ENCODE measurements at regions not wholly inside any gene's neighbourhood (a gene's known extent, or its start where the extent isn't known, plus 50 kb on each side); places are given as distances from the start of the nearest gene placed in this dataset.

- no peak for DNase-seq (ENCODE audit: low read depth in 2 of 3, low spot score in 1 of 3)
These were observed 91.1 kb upstream of the PLPPR1 start for GRCh38 chr9:100937382-100937781.

- no peak for DNase-seq (ENCODE audit: low read depth in 2 of 3, low spot score in 1 of 3)
These were observed 90.0 kb upstream of the PLPPR1 start for GRCh38 chr9:100938507-100938906.

DNA sequence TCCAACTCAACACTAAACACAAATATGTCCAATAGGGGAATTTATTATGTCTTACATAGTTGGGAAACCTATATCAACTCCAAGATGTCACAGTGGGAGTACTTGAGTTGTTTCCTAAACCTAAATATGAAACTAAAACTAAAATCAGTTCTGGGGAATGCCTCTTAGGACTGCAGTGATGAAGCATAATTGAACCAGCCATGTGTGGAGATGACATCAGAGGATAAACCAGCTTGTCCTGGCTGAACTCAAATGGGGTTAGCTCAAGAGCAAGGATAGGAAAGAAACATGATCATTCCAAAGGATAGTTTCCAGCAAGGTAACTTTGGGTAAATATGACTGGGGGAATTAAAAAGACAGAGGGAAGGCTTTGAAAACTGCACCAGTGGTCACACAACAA is 88.9 kb upstream of the PLPPR1 start:
- no peak for DNase-seq (ENCODE audit: low read depth in 2 of 3, low spot score in 1 of 3)

GRCh38 chr9:100959226-100959625 is 69.3 kb upstream of the PLPPR1 start:
- DNase-seq (ENCODE audit: low read depth in 2 of 3, low spot score in 1 of 3), result no peak
